Osteoblast (primary cell): ENCODE measurements at regions not wholly inside any gene's neighbourhood (a gene's known extent, or its start where the extent isn't known, plus 50 kb on each side); places are given as distances from the start of the nearest gene placed in this dataset.

Experiments
- DNase-seq: peaks from one replicate; pipeline ENCODE4 v3.0.0; 2011; ENCODE audit warnings: low spot score, mixed read lengths; ENCODE audit not compliant: insufficient read length; ENCODE audit errors: missing footprints
- H2AFZ ChIP-seq: 2 replicates; pipeline ENCODE4 v1.6.0; 2011; ENCODE audit warnings: mild to moderate bottlenecking, low read length
- H3K27ac ChIP-seq: 2 replicates; pipeline ENCODE4 v1.5.1; 2011; ENCODE audit warnings: mild to moderate bottlenecking, low read depth, low read length, moderate library complexity
- H3K27me3 ChIP-seq: 2 replicates; pipeline ENCODE4 v1.6.0; 2012; ENCODE audit warnings: mild to moderate bottlenecking, control low read depth, inconsistent platforms, low read length, moderate library complexity; ENCODE audit not compliant: insufficient read depth
- H3K36me3 ChIP-seq: 2 replicates; pipeline ENCODE4 v1.5.1; 2011; ENCODE audit warnings: mild to moderate bottlenecking, low read length, control low read depth, moderate library complexity; ENCODE audit not compliant: insufficient read depth
- H3K4me1 ChIP-seq: 2 replicates; pipeline ENCODE4 v1.5.1; 2011; ENCODE audit warnings: mild to moderate bottlenecking, low read length, control low read depth, moderate library complexity; ENCODE audit not compliant: insufficient read depth
- H3K4me2 ChIP-seq: 2 replicates; pipeline ENCODE4 v1.6.0; 2011; ENCODE audit warnings: mild to moderate bottlenecking, low read length; ENCODE audit not compliant: insufficient read depth
- H3K4me3 ChIP-seq: fragments of 200-600 bp; sonication (generic); 3 replicates; pipeline ENCODE4 v1.5.1; 2012; ENCODE audit warnings: mild to moderate bottlenecking, low read length, inconsistent platforms; ENCODE audit not compliant: insufficient read depth
- H3K79me2 ChIP-seq: 2 replicates; pipeline ENCODE4 v1.6.0; 2012; ENCODE audit warnings: mild to moderate bottlenecking, low read length, control low read depth, inconsistent platforms; ENCODE audit not compliant: insufficient read depth
- H3K9me3 ChIP-seq: 2 replicates; pipeline ENCODE4 v1.5.1; 2011; ENCODE audit warnings: low read depth, low read length, control low read depth
- H4K20me1 ChIP-seq: 2 replicates; pipeline ENCODE4 v1.6.0; 2012; ENCODE audit warnings: mild to moderate bottlenecking, low read length, control low read depth; ENCODE audit not compliant: insufficient read depth
- TF ChIP-seq, protein P1 (sequence below): IDR thresholded peaks from 2 replicates; pipeline ENCODE4 v1.5.1; 2011; ENCODE audit warnings: mild to moderate bottlenecking, low read depth, low read length, moderate library complexity; ENCODE audit errors: extremely low read depth

DNA sequence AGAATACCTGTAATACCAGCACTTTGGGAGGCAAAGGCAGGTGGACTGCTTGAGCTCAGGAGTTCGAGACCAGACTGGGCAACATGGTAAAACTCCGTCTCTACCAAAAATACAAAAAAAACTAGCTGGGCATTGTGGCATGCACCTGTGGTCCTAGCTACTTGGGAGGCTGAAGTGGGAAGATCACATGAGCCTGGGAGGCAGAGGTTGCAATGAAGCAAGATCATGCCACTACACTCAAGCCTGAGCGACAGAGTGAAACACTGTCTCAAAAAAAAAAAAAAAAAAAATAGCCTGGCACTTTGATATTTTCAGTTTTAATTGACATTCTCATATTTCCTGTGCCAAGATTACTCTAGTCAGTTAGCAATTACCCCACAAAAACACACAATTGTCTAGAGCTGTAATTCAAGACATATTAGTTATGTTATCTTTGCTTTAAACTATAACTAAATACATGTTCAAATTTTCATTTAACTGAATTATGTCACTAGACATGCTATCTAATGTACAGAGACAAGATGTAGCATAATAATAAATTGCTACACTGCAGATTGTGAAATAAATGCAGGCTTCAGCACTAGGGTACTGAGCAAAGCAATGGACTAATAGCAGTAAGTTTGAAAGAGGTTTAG is 378.2 kb upstream of the GRAMD2B start:
- Histone ChIP-seq H3K4me3 (no peak overlapping the region), H3K79me2 (no peaks in the 10 kb centered on the region), H3K27ac (no peak overlapping the region), H4K20me1 (no peaks in the 10 kb centered on the region), H3K27me3 (no peaks in the 10 kb centered on the region), H3K4me2 (no peak overlapping the region), H2AFZ (no peak overlapping the region), H3K36me3 (no peaks in the 10 kb centered on the region), H3K9me3 (no peaks in the 10 kb centered on the region), H3K4me1 (no peaks in the 10 kb centered on the region)
- TF ChIP-seq, protein P1, sequence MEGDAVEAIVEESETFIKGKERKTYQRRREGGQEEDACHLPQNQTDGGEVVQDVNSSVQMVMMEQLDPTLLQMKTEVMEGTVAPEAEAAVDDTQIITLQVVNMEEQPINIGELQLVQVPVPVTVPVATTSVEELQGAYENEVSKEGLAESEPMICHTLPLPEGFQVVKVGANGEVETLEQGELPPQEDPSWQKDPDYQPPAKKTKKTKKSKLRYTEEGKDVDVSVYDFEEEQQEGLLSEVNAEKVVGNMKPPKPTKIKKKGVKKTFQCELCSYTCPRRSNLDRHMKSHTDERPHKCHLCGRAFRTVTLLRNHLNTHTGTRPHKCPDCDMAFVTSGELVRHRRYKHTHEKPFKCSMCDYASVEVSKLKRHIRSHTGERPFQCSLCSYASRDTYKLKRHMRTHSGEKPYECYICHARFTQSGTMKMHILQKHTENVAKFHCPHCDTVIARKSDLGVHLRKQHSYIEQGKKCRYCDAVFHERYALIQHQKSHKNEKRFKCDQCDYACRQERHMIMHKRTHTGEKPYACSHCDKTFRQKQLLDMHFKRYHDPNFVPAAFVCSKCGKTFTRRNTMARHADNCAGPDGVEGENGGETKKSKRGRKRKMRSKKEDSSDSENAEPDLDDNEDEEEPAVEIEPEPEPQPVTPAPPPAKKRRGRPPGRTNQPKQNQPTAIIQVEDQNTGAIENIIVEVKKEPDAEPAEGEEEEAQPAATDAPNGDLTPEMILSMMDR, result no peak
- DNase-seq, result no peak

DNA sequence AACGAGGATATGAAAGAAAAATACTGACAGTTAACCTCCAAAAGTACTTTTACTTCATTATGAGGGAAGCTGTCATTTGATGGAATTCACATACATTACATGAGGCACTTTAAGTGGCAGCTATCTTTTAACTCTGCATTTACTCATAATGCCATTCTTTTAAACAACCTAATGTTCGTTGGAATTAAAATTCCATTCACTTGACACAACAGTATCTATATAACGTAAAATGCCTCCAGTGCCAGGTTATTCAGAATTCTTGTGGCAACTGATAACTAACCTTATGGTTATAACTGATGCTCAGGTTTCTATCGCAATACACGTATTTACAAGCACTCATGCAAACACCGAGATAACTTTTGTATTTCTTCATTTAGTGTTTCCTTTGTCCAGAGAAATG is 376.9 kb upstream of the GRAMD2B start:
- Histone ChIP-seq H3K36me3 (no peaks in the 10 kb centered on the region), H2AFZ (no peak overlapping the region), H3K9me3 (no peaks in the 10 kb centered on the region), H3K4me1 (no peaks in the 10 kb centered on the region), H3K79me2 (no peaks in the 10 kb centered on the region), H4K20me1 (no peaks in the 10 kb centered on the region), H3K27me3 (no peaks in the 10 kb centered on the region), H3K27ac (no peak overlapping the region), H3K4me3 (no peak overlapping the region), H3K4me2 (no peak overlapping the region)
- TF ChIP-seq, protein P1, result no peak
- DNase-seq, result no peak

DNA sequence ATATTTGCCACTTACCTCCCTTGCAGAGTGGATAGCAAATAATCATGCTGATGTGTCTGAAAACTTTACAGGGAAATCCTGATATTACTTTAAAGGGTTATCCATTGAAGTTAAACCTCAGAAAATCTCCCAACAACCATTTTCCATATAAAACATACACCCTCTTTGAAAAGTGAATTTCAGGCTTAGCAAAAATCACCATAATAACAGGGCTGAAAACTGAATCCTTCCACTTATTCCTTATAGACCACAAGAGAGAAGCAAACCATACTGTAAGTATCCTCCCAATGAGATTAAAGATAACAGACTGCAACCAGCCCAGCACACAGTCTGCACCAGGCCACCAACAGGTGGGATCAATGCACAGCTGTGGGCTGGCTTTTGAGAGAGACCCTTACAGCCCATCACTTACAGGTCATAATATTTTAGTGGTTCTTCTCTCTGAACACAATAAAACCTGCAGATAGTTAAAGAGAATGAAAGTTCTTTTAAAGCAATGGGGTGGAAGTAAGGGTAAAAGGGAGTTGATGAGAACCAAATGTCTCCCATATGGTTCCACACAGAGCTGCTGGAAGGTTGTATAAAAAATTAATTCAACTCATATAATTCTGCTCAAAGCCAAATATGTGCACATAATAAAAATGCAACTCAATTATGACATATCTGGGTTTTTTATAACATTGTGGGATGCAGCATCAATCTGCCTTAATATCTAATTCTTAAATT is 376.2 kb upstream of the GRAMD2B start:
- no peaks in the 10 kb centered on the region for H3K27me3 ChIP-seq
- no peaks in the 10 kb centered on the region for H3K4me1 ChIP-seq
- H3K79me2 ChIP-seq, result no peaks in the 10 kb centered on the region
- TF ChIP-seq, protein P1, result no peak
- no peak for DNase-seq
- no peak overlapping the region for H2AFZ ChIP-seq
- no peaks in the 10 kb centered on the region for H3K36me3 ChIP-seq
- H3K27ac ChIP-seq, result no peak overlapping the region
- H3K9me3 ChIP-seq, result no peaks in the 10 kb centered on the region
- H3K4me3 ChIP-seq, result no peak overlapping the region
- no peaks in the 10 kb centered on the region for H4K20me1 ChIP-seq
- no peak overlapping the region for H3K4me2 ChIP-seq

DNA sequence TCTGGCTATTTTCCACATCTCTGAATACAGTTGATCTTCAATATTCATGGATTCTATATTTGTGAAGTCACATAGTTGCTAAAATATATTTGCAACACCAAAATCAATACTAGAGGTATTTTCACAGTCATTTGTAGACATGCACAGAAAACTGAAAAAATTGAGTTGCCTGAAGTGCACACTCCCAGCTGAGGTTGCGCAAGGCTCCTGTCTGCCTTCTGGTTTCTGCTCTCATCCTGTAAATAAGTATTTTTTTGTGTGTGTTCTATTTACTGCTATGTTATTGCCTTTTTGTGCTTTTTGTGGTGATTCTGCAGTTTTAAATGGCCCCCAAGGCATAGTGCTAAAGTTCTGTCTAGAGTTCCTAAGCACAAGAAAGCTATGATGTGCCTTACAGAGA is 371.1 kb upstream of the GRAMD2B start:
- no peaks in the 10 kb centered on the region for H4K20me1 ChIP-seq
- H2AFZ ChIP-seq, result no peak overlapping the region
- H3K27me3 ChIP-seq, result no peaks in the 10 kb centered on the region
- H3K27ac ChIP-seq, result no peak overlapping the region
- H3K9me3 ChIP-seq, result no peaks in the 10 kb centered on the region
- H3K79me2 ChIP-seq, result no peaks in the 10 kb centered on the region
- no peaks in the 10 kb centered on the region for H3K36me3 ChIP-seq
- H3K4me1 ChIP-seq, result no peaks in the 10 kb centered on the region
- no peak overlapping the region for H3K4me2 ChIP-seq
- DNase-seq, result no peak
- TF ChIP-seq, protein P1, result no peak
- H3K4me3 ChIP-seq, result no peak overlapping the region
